K562 (cell line): ENCODE measurements at regions not wholly inside any gene's neighbourhood (a gene's known extent, or its start where the extent isn't known, plus 50 kb on each side); places are given as distances from the start of the nearest gene placed in this dataset.

ENCODE experiments used
- ATAC-seq: fragments of 200-7000 bp; cut with Tn5 transposase; 3 replicates; pipeline ENCODE4 v1.9.1; 2020; ENCODE audit warnings: moderate library complexity
- BruUV-seq: library from RNA; stranded (reverse); fragments of 400-500 nt; replicated peaks from 2 replicates; lab custom pipeline; 2021; lab: Mats Ljungman, UMichigan
- CTCF ChIA-PET: fragments of 300-600 bp; formaldehyde crosslinking; extraction: SDS; loops from one replicate; lab custom pipeline; 2021; ENCODE audit warnings: low intra/inter-chr PET ratio; lab: Yijun Ruan, JAX
- POLR2A ChIA-PET: fragments of 300-600, 350-650 bp; sonication (Branson Sonifier 250); formaldehyde crosslinking; extraction: SDS; loops from one replicate; lab custom pipeline; 2021; ENCODE audit warnings: antibody characterized with exemption, inconsistent platforms; lab: Yijun Ruan, JAX
- DNase-seq, 4 experiments: peaks; one replicate each; pipeline versions ENCODE4 v3.0.0 to v3.0.0-alpha.2; 2011 to 2018; ENCODE audit warnings: low spot score in 3 of 4, mixed read lengths in 3 of 4; ENCODE audit errors: extremely low read depth in 1 of 4
- FAIRE-seq: peaks from 2 replicates; lab custom pipeline; 2011; peaks lifted over from hg19 to GRCh38; lab: Jason Lieb, UNC
- H2AFZ ChIP-seq: 2 replicates; pipeline ENCODE4 v1.6.0; 2011; ENCODE audit warnings: low read depth, low read length, control low read depth, inconsistent platforms
- H3K27ac ChIP-seq: fragments of 200-600 bp; 3 replicates; pipeline ENCODE4 v1.8.0; 2011; ENCODE audit warnings: low read depth, mild to moderate bottlenecking, control low read depth, inconsistent platforms, low read length, moderate library complexity, mixed read lengths; ENCODE audit errors: extremely low read depth
- H3K27me3 ChIP-seq, 2 experiments: fragments of 300-600 bp in 1 of 2; 2 replicates in 1 of 2; 3 replicates in 1 of 2; pipeline versions ENCODE4 v1.6.0 to v1.8.0; 2011; ENCODE audit warnings: inconsistent platforms in 2 of 2, low read length in 2 of 2, mild to moderate bottlenecking in 1 of 2, mixed read lengths in 1 of 2, moderate library complexity in 1 of 2; ENCODE audit not compliant: control insufficient read depth in 2 of 2, insufficient read depth in 2 of 2
- H3K36me3 ChIP-seq: fragments of 300-600 bp; 3 replicates; pipeline ENCODE4 v1.8.0; 2011; ENCODE audit warnings: mild to moderate bottlenecking, low read length, inconsistent platforms; ENCODE audit not compliant: control insufficient read depth, insufficient read depth
- H3K4me1 ChIP-seq, 2 experiments: fragments of 200-600 bp in 1 of 2; replicated peaks in 1 of 2; 2 replicates in 1 of 2; 3 replicates in 1 of 2; pipeline versions ENCODE4 v1.5.1 to v1.8.0; 2011; ENCODE audit warnings: inconsistent platforms in 2 of 2, low read length in 2 of 2, mild to moderate bottlenecking in 1 of 2, mixed read lengths in 1 of 2, moderate library complexity in 1 of 2; ENCODE audit not compliant: control insufficient read depth in 2 of 2, insufficient read depth in 2 of 2
- H3K4me2 ChIP-seq: 2 replicates; pipeline ENCODE4 v1.6.1; 2011; ENCODE audit warnings: low read length, control low read depth, inconsistent platforms, mixed read lengths; ENCODE audit not compliant: insufficient read depth
- H3K4me3 ChIP-seq: fragments of 200-600 bp; sonication (generic), shearing (Covaris generic); 2 replicates; pipeline ENCODE4 v1.5.1; 2016; ENCODE audit warnings: control low read depth, inconsistent platforms
- H3K79me2 ChIP-seq: fragments of 200-600 bp; 3 replicates; pipeline ENCODE4 v1.8.0; 2011; ENCODE audit warnings: low read length, inconsistent platforms; ENCODE audit not compliant: control insufficient read depth, insufficient read depth
- H3K9ac ChIP-seq, 2 experiments: 2 replicates each; pipeline versions ENCODE4 v1.6.0 to v1.6.1; 2011; ENCODE audit warnings: low read depth in 2 of 2, low read length in 2 of 2, control low read depth in 1 of 2, inconsistent platforms in 1 of 2, mild to moderate bottlenecking in 1 of 2, mixed read lengths in 1 of 2; ENCODE audit not compliant: insufficient read depth in 1 of 2
- H3K9me1 ChIP-seq: one replicate; pipeline ENCODE4 v1.6.0; 2011; ENCODE audit warnings: inconsistent platforms, mild to moderate bottlenecking, low read length, moderate library complexity; ENCODE audit not compliant: control insufficient read depth, insufficient read depth
- H3K9me3 ChIP-seq: replicated peaks from 2 replicates; pipeline ENCODE4 v1.5.1; 2011; ENCODE audit warnings: low read depth, low read length, inconsistent platforms; ENCODE audit not compliant: control insufficient read depth, insufficient read depth
- H4K20me1 ChIP-seq: replicated peaks from 2 replicates; pipeline ENCODE4 v1.6.1; 2011; ENCODE audit warnings: low read length, inconsistent platforms, mixed read lengths; ENCODE audit not compliant: control insufficient read depth, insufficient read depth
- IRF1 ChIP-seq: sonication (generic); formaldehyde crosslinking; IDR thresholded peaks from 2 replicates; pipeline ENCODE4 v1.8.0; 2022; ENCODE audit warnings: missing genetic modification reagents, mild to moderate bottlenecking, borderline replicate concordance
- SIRT6 ChIP-seq: IDR thresholded peaks from one replicate; pipeline ENCODE4 v1.6.1; 2012; ENCODE audit warnings: low read depth, mild to moderate bottlenecking, control low read depth, inconsistent platforms, low read length, moderate library complexity
- SOX6 ChIP-seq: fragments of 450-650 bp; IDR thresholded peaks from 2 replicates; pipeline ENCODE4 v1.6.1; 2014; ENCODE audit warnings: mild to moderate bottlenecking
- ZFP30 ChIP-seq: fragments of 250-450 bp; sonication (Bioruptor Pico); IDR thresholded peaks from 2 replicates; pipeline ENCODE4 v1.8.0; 2022; ENCODE audit warnings: moderate library complexity, mild to moderate bottlenecking, inconsistent platforms, borderline replicate concordance
- ZNF175 ChIP-seq: fragments of 200-800 bp; sonication (Bioruptor generic); IDR thresholded peaks from 2 replicates; pipeline ENCODE4 v1.6.1; 2016; ENCODE audit warnings: low read depth, mild to moderate bottlenecking, missing genetic modification characterization, missing compliant biosample characterization
- WGBS: fragments of 100-300 bp; shearing (Covaris generic); methylation state at CpG from one replicate; pipeline ENCODE4 v1.1.6; 2016; ENCODE audit warnings: low coverage, mixed read lengths; ENCODE audit not compliant: insufficient coverage; ENCODE audit errors: missing lambda C conversion rate; 5-methylcytosine and 5-hydroxymethylcytosine counted together
- in situ Hi-C: fragments of 300-500 bp; cut with MboI; formaldehyde crosslinking; loops from 4 replicates; pipeline ENCODE4 v1.15.0; 2018; ENCODE audit warnings: inconsistent platforms, mixed read lengths
- intact Hi-C: fragments of 100-400 bp; cut with micrococcal nuclease; formaldehyde crosslinking; loops from 2 replicates; pipeline ENCODE4 v1.14.2; 2022
- TF ChIP-seq, protein P1 (sequence below): fragments of 450-650 bp; formaldehyde crosslinking; conservative IDR thresholded peaks from 2 replicates; pipeline ENCODE4 v1.4.0; 2022; ENCODE audit warnings: mild to moderate bottlenecking, missing genetic modification characterization

DNA sequence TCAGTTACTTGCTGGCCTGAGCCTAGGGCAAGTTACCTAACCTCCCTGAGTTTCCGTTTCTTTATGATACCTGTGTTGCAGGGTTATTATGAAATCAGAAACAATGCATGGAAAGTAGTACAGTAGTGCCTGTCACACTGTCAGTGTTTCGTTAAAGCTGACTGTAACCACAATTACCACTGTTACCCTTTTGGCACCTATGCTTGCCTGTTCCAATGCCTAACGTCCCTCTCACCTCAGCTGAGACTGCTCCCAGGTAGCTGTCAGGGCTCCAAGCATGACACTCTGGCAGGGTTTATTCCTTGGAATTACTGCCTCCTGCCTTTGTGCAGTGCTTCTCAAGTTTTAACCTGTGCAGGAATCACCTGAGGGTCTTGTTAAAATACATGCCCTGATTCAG is 135.2 kb upstream of the RBMS1 start:
- no peaks in the 10 kb centered on the region for H3K4me1 ChIP-seq
- intact Hi-C loops: no loop called here
- WGBS: 0% methylated on average over 3 of the region's 3 CpGs
- H3K27ac ChIP-seq: no peak overlapping the region
- no peaks in the 10 kb centered on the region for H3K36me3 ChIP-seq
- ChIA-PET CTCF (no interaction called here), POLR2A (no interaction called here)
- H3K27me3 ChIP-seq: no peaks in the 10 kb centered on the region
- H3K9ac ChIP-seq: no peak overlapping the region
- no peak overlapping the region for H3K4me3 ChIP-seq
- FAIRE-seq (no peak), ATAC-seq (no peak), DNase-seq (no peak)
- H2AFZ ChIP-seq: no peak overlapping the region
- H3K79me2 ChIP-seq: no peaks in the 10 kb centered on the region
- in situ Hi-C loops: no loop called here
- H3K4me2 ChIP-seq: no peak overlapping the region
- TF ChIP-seq IRF1 (CRISPR knock-in tag) (no peak), SIRT6 (no peak), ZFP30 (no peak), ZNF175 (no peak), SOX6 (no peak)
- TF ChIP-seq, protein P1, sequence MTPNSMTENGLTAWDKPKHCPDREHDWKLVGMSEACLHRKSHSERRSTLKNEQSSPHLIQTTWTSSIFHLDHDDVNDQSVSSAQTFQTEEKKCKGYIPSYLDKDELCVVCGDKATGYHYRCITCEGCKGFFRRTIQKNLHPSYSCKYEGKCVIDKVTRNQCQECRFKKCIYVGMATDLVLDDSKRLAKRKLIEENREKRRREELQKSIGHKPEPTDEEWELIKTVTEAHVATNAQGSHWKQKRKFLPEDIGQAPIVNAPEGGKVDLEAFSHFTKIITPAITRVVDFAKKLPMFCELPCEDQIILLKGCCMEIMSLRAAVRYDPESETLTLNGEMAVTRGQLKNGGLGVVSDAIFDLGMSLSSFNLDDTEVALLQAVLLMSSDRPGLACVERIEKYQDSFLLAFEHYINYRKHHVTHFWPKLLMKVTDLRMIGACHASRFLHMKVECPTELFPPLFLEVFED (CRISPR knock-in tag): no peak
- no peaks in the 10 kb centered on the region for H4K20me1 ChIP-seq
- no TSS peak for BruUV-seq
- no peaks in the 10 kb centered on the region for H3K9me1 ChIP-seq
- H3K9me3 ChIP-seq: peaks cover 2% of the 10 kb centered on the region; the same call in 1 of the 2 replicates
